ENCODE measurements at regions not wholly inside any gene's neighbourhood (a gene's known extent, or its start where the extent isn't known, plus 50 kb on each side); places are given as distances from the start of the nearest gene placed in this dataset.
"Not testable (repeated sequence)": the region's sequence is repeated elsewhere in the genome, so short reads cannot be mapped to it uniquely, and the experiment has no call there.

- Histone ChIP-seq H2AFZ (ENCODE audit: low read depth, low read length) (no peak overlapping the region), H3K27ac (ENCODE audit: low read length) (no peak overlapping the region), H3K36me3 (ENCODE audit: insufficient read depth, low read length) (no peaks in the 10 kb centered on the region), H4K20me1 (ENCODE audit: insufficient read depth, low read length) (no peaks in the 10 kb centered on the region), H3K9me3 (ENCODE audit: insufficient read depth, low read length, severe bottlenecking) (peaks cover 10% of the 10 kb centered on the region), H3K79me2 (ENCODE audit: insufficient read depth, low read length) (no peaks in the 10 kb centered on the region), H3K4me2 (ENCODE audit: insufficient read depth, low read length) (no peak overlapping the region), H3K4me1 (ENCODE audit: insufficient read depth, low read length) (no peaks in the 10 kb centered on the region), H3K9ac (ENCODE audit: low read depth, low read length) (no peak overlapping the region), H3K27me3 (ENCODE audit: insufficient read depth, low read length, poor library complexity) (no peaks in the 10 kb centered on the region), H3K4me3 (ENCODE audit: low read depth in 1 of 2, low read length in 2 of 2) (no peak overlapping the region)
- DNase-seq (no peak), ATAC-seq (ENCODE audit: insufficient read depth, low read depth) (no peak)
- TF ChIP-seq CTCF (IDR thresholded peaks at IDR 0.05; ENCODE audit: borderline replicate concordance, extremely low read depth, low read length, poor library complexity, severe bottlenecking) (no peak), EZH2 (IDR thresholded peaks at IDR 0.05; ENCODE audit: borderline replicate concordance, low read depth, low read length, severe bottlenecking) (no peak)
These were observed 562.5 kb downstream of the INSC start for GRCh38 chr11:15677181-15677580.

- no peak for DNase-seq
- no peak for TF ChIP-seq CTCF (IDR thresholded peaks at IDR 0.05; ENCODE audit: borderline replicate concordance, extremely low read depth, low read length, poor library complexity, severe bottlenecking)
- TF ChIP-seq EZH2 (IDR thresholded peaks at IDR 0.05; ENCODE audit: borderline replicate concordance, low read depth, low read length, severe bottlenecking) = no peak
- Histone ChIP-seq H3K79me2 (ENCODE audit: insufficient read depth, low read length) (no peaks in the 10 kb centered on the region), H3K4me3 (ENCODE audit: low read depth in 1 of 2, low read length in 2 of 2) (no peak overlapping the region), H3K27ac (ENCODE audit: low read length) (no peak overlapping the region), H3K4me2 (ENCODE audit: insufficient read depth, low read length) (no peak overlapping the region), H3K9me3 (ENCODE audit: insufficient read depth, low read length, severe bottlenecking) (no peaks in the 10 kb centered on the region), H4K20me1 (ENCODE audit: insufficient read depth, low read length) (no peaks in the 10 kb centered on the region), H2AFZ (ENCODE audit: low read depth, low read length) (no peak overlapping the region), H3K9ac (ENCODE audit: low read depth, low read length) (no peak overlapping the region), H3K4me1 (ENCODE audit: insufficient read depth, low read length) (no peaks in the 10 kb centered on the region), H3K36me3 (ENCODE audit: insufficient read depth, low read length) (no peaks in the 10 kb centered on the region), H3K27me3 (ENCODE audit: insufficient read depth, low read length, poor library complexity) (no peaks in the 10 kb centered on the region)
- no peak for ATAC-seq (ENCODE audit: insufficient read depth, low read depth)
These were observed 568.8 kb downstream of the INSC start for GRCh38 chr11:15683528-15683927.

- Histone ChIP-seq H3K27me3 (ENCODE audit: insufficient read depth, low read length, poor library complexity) (no peaks in the 10 kb centered on the region), H4K20me1 (ENCODE audit: insufficient read depth, low read length) (no peaks in the 10 kb centered on the region), H3K4me1 (ENCODE audit: insufficient read depth, low read length) (no peaks in the 10 kb centered on the region), H3K36me3 (ENCODE audit: insufficient read depth, low read length) (no peaks in the 10 kb centered on the region), H3K4me2 (ENCODE audit: insufficient read depth, low read length) (no peak overlapping the region), H2AFZ (ENCODE audit: low read depth, low read length) (no peak overlapping the region), H3K9me3 (ENCODE audit: insufficient read depth, low read length, severe bottlenecking) (no peaks in the 10 kb centered on the region), H3K79me2 (ENCODE audit: insufficient read depth, low read length) (no peaks in the 10 kb centered on the region), H3K27ac (ENCODE audit: low read length) (no peak overlapping the region), H3K9ac (ENCODE audit: low read depth, low read length) (no peak overlapping the region), H3K4me3 (ENCODE audit: low read depth in 1 of 2, low read length in 2 of 2) (no peak overlapping the region)
- DNase-seq = no peak
- TF ChIP-seq EZH2 (IDR thresholded peaks at IDR 0.05; ENCODE audit: borderline replicate concordance, low read depth, low read length, severe bottlenecking) (no peak), CTCF (IDR thresholded peaks at IDR 0.05; ENCODE audit: borderline replicate concordance, extremely low read depth, low read length, poor library complexity, severe bottlenecking) (no peak)
- no peak for ATAC-seq (ENCODE audit: insufficient read depth, low read depth)
These were observed 570.6 kb downstream of the INSC start for GRCh38 chr11:15685306-15685705.

GRCh38 chr11:15686259-15686658 is 571.5 kb downstream of the INSC start:
- H3K36me3 ChIP-seq (ENCODE audit: insufficient read depth, low read length); H3K9ac ChIP-seq (ENCODE audit: low read depth, low read length); DNase-seq: not testable (repeated sequence)

More at GRCh38 chr11:15686259-15686658, 571.5 kb downstream of the INSC start:
- H3K4me1 ChIP-seq (ENCODE audit: insufficient read depth, low read length); H3K79me2 ChIP-seq (ENCODE audit: insufficient read depth, low read length); H3K4me2 ChIP-seq (ENCODE audit: insufficient read depth, low read length); H4K20me1 ChIP-seq (ENCODE audit: insufficient read depth, low read length); ATAC-seq (ENCODE audit: insufficient read depth, low read depth); H3K9me3 ChIP-seq (ENCODE audit: insufficient read depth, low read length, severe bottlenecking); H3K27me3 ChIP-seq (ENCODE audit: insufficient read depth, low read length, poor library complexity); H3K27ac ChIP-seq (ENCODE audit: low read length); H2AFZ ChIP-seq (ENCODE audit: low read depth, low read length); H3K4me3 ChIP-seq (ENCODE audit: low read depth in 1 of 2, low read length in 2 of 2): not testable (repeated sequence)
